ENCODE measurements at regions not wholly inside any gene's neighbourhood (a gene's known extent, or its start where the extent isn't known, plus 50 kb on each side); places are given as distances from the start of the nearest gene placed in this dataset.

- DNase-seq (ENCODE audit: low read depth): no peak
Measured at GRCh38 chr6:2502998-2503674, 247.6 kb downstream of the MYLK4 start.

GRCh38 chr6:2502096-2502997 lies 248.4 kb downstream of the MYLK4 start:
- DNase-seq (ENCODE audit: low read depth): no peak

GRCh38 chr6:2497922-2498623 lies 252.6 kb downstream of the MYLK4 start:
- no peak for DNase-seq (ENCODE audit: low read depth)

- DNase-seq (ENCODE audit: low read depth): no peak
Measured at GRCh38 chr6:2496291-2496690, 250.9 kb upstream of the GMDS start.

- no peak for DNase-seq (ENCODE audit: low read depth)
Measured at GRCh38 chr6:2492686-2493523, 247.5 kb upstream of the GMDS start.

- DNase-seq (ENCODE audit: low read depth): no peak
Measured at GRCh38 chr6:2491137-2491536, 245.7 kb upstream of the GMDS start.

- no peak for DNase-seq (ENCODE audit: low read depth)
Measured at GRCh38 chr6:2488578-2488977, 243.2 kb upstream of the GMDS start.

- no peak for DNase-seq (ENCODE audit: low read depth)
Measured at GRCh38 chr6:2485116-2485515, 239.7 kb upstream of the GMDS start.

- no peak for DNase-seq (ENCODE audit: low read depth)
Measured at GRCh38 chr6:2482773-2483172, 237.4 kb upstream of the GMDS start.

- no peak for DNase-seq (ENCODE audit: low read depth)
Measured at GRCh38 chr6:2481307-2481706, 235.9 kb upstream of the GMDS start.

- no peak for DNase-seq (ENCODE audit: low read depth)
Measured at GRCh38 chr6:2480267-2480966, 235.0 kb upstream of the GMDS start.

- DNase-seq (ENCODE audit: low read depth): no peak
Measured at GRCh38 chr6:2478200-2478599, 232.8 kb upstream of the GMDS start.

- DNase-seq (ENCODE audit: low read depth): no peak
Measured at GRCh38 chr6:2477666-2478065, 232.3 kb upstream of the GMDS start.

- DNase-seq (ENCODE audit: low read depth): no peak
Measured at GRCh38 chr6:2477250-2477649, 231.8 kb upstream of the GMDS start.

GRCh38 chr6:2476376-2476775 lies 231.0 kb upstream of the GMDS start:
- no peak for DNase-seq (ENCODE audit: low read depth)

GRCh38 chr6:2471472-2471871 lies 226.1 kb upstream of the GMDS start:
- DNase-seq (ENCODE audit: low read depth): no peak

- DNase-seq (ENCODE audit: low read depth): no peak
Measured at GRCh38 chr6:2469428-2469827, 224.0 kb upstream of the GMDS start.

- DNase-seq (ENCODE audit: low read depth): no peak
Measured at GRCh38 chr6:2468601-2468955, 223.2 kb upstream of the GMDS start.

GRCh38 chr6:2467929-2468600 lies 222.7 kb upstream of the GMDS start:
- DNase-seq (ENCODE audit: low read depth): no peak

GRCh38 chr6:2465336-2465735 lies 219.9 kb upstream of the GMDS start:
- DNase-seq (ENCODE audit: low read depth): no peak

GRCh38 chr6:2464641-2465040 lies 219.2 kb upstream of the GMDS start:
- DNase-seq (ENCODE audit: low read depth): no peak
